B cell (primary cell): ENCODE measurements at regions not wholly inside any gene's neighbourhood (a gene's known extent, or its start where the extent isn't known, plus 50 kb on each side); places are given as distances from the start of the nearest gene placed in this dataset.

Experiments
- ATAC-seq: fragments of 200-7000 bp; cut with Tn5 transposase; one replicate; pipeline ENCODE4 v1.10.0; 2021; ENCODE audit warnings: low read depth, mild to moderate bottlenecking, moderate number of reproducible peaks, moderate library complexity
- CTCF ChIA-PET: fragments of 350-600 bp; sonication (Branson Sonifier 250); formaldehyde crosslinking; loops from one replicate; lab custom pipeline; 2021; ENCODE audit warnings: antibody characterized with exemption, inconsistent platforms; lab: Charles Lee
- POLR2A ChIA-PET: fragments of 350-600 bp; sonication (Branson Sonifier 250); formaldehyde crosslinking; loops from one replicate; lab custom pipeline; 2021; ENCODE audit warnings: antibody characterized with exemption; lab: Charles Lee
- DNase-seq: peaks from one replicate; pipeline ENCODE4 v3.0.0; 2013
- H2AFZ ChIP-seq: 2 replicates; pipeline ENCODE4 v1.6.1; 2012; ENCODE audit warnings: mild to moderate bottlenecking, low read depth, low read length; ENCODE audit not compliant: insufficient read depth, poor library complexity, severe bottlenecking
- H3K27ac ChIP-seq, 2 donors: 1 replicate in 1 of 2; 2 replicates in 1 of 2; pipeline ENCODE4 v1.5.1; 2012 to 2013; ENCODE audit warnings: low read length in 2 of 2, mild to moderate bottlenecking in 2 of 2, moderate library complexity in 1 of 2
- H3K27me3 ChIP-seq, 4 experiments: fragments of 200-600 bp in 1 of 4; sonication (generic) in 1 of 4; replicated peaks in 1 of 4; 1 replicate in 2 of 4; 2 replicates in 2 of 4; pipeline versions ENCODE4 v1.6.1 to v1.7.0; 2013 to 2016; ENCODE audit warnings: low read length in 3 of 4, mild to moderate bottlenecking in 2 of 4, mixed read lengths in 1 of 4, moderate library complexity in 1 of 4; ENCODE audit not compliant: insufficient read depth in 4 of 4, control insufficient read depth in 3 of 4; ENCODE audit errors: control extremely low read depth in 1 of 4
- H3K36me3 ChIP-seq, 2 experiments: replicated peaks in 1 of 2; 1 replicate in 1 of 2; 2 replicates in 1 of 2; pipeline versions ENCODE4 v1.6.1 to v1.7.1; 2013; ENCODE audit warnings: low read length in 1 of 2; ENCODE audit not compliant: insufficient read depth in 2 of 2, control insufficient read depth in 1 of 2; ENCODE audit errors: control extremely low read depth in 1 of 2, extremely low read depth in 1 of 2
- H3K4me1 ChIP-seq, 2 donors: fragments of 200-600 bp in 1 of 2; sonication (generic) in 1 of 2; 1 replicate in 1 of 2; 2 replicates in 1 of 2; pipeline versions ENCODE4 v1.5.1 to v1.6.1; 2013 to 2017; ENCODE audit warnings: low read length in 2 of 2; ENCODE audit not compliant: control insufficient read depth in 2 of 2, insufficient read depth in 2 of 2
- H3K4me2 ChIP-seq: replicated peaks from 2 replicates; pipeline ENCODE3; 2012; ENCODE audit warnings: mild to moderate bottlenecking, low read depth, low read length; ENCODE audit not compliant: poor library complexity, severe bottlenecking
- H3K4me3 ChIP-seq, 5 experiments: fragments of 200-600 bp in 1 of 5; sonication (generic) in 1 of 5; 1 replicate in 3 of 5; 2 replicates in 2 of 5; pipeline versions ENCODE4 v1.5.1 to v1.7.0; 2011 to 2016; ENCODE audit warnings: low read length in 4 of 5, mild to moderate bottlenecking in 4 of 5, low read depth in 2 of 5, control low read depth in 1 of 5, moderate library complexity in 1 of 5; ENCODE audit not compliant: insufficient read depth in 1 of 5; ENCODE audit errors: control extremely low read depth in 1 of 5, extremely low read depth in 1 of 5
- H3K79me2 ChIP-seq: fragments of 200-600 bp; sonication (generic); one replicate; pipeline ENCODE4 v1.6.0; 2016; ENCODE audit warnings: low read length; ENCODE audit not compliant: control insufficient read depth, insufficient read depth
- H3K9ac ChIP-seq: fragments of 200-600 bp; sonication (generic); 2 replicates; pipeline ENCODE4 v1.6.1; 2017; ENCODE audit warnings: mild to moderate bottlenecking, low read length, moderate library complexity
- H3K9me3 ChIP-seq, 3 donors: one replicate each; pipeline versions ENCODE4 v1.6.1 to v1.7.1; 2013; ENCODE audit warnings: low read length in 2 of 3; ENCODE audit not compliant: control insufficient read depth in 2 of 3, insufficient read depth in 1 of 3; ENCODE audit errors: control extremely low read depth in 1 of 3
- H4K20me1 ChIP-seq: 2 replicates; pipeline ENCODE4 v1.6.0; 2012; ENCODE audit warnings: mild to moderate bottlenecking, low read length; ENCODE audit not compliant: insufficient read depth, control insufficient read depth, poor library complexity, severe bottlenecking
- H3K27ac Mint-ChIP-seq: one replicate; pipeline ENCODE4 v1.8.0; 2021; ENCODE audit warnings: mixed read lengths
- H3K27me3 Mint-ChIP-seq: one replicate; pipeline ENCODE4 v1.8.0; 2021; ENCODE audit warnings: mixed read lengths
- H3K4me1 Mint-ChIP-seq: one replicate; pipeline ENCODE4 v1.8.0; 2021; ENCODE audit warnings: mixed read lengths
- H3K4me3 Mint-ChIP-seq: one replicate; pipeline ENCODE4 v1.8.0; 2021; ENCODE audit warnings: mixed read lengths
- H3K9me3 Mint-ChIP-seq: one replicate; pipeline ENCODE4 v1.8.0; 2022; ENCODE audit warnings: mixed read lengths; ENCODE audit not compliant: insufficient read depth
- CTCF ChIP-seq: fragments of 200-600 bp; IDR thresholded peaks from one replicate; pipeline ENCODE4 v1.8.0; 2022; ENCODE audit warnings: antibody characterized with exemption, mild to moderate bottlenecking
- EZH2 ChIP-seq: IDR thresholded peaks from 2 replicates; pipeline ENCODE4 v1.6.1; 2012; ENCODE audit warnings: borderline replicate concordance, low read depth, mild to moderate bottlenecking, moderate library complexity, low read length; ENCODE audit not compliant: insufficient read depth, poor library complexity, severe bottlenecking
- WGBS: methylation state at CpG from one replicate; pipeline ENCODE4 v1.1.5; 2013; ENCODE audit warnings: missing lambda C conversion rate; ENCODE audit not compliant: insufficient coverage; 5-methylcytosine and 5-hydroxymethylcytosine counted together
- intact Hi-C: fragments of 100-400 bp; cut with micrococcal nuclease; formaldehyde crosslinking; loops from one replicate; pipeline ENCODE4 v1.10.0; 2022

- Histone ChIP-seq H4K20me1 (no peaks in the 10 kb centered on the region), H3K4me1 (peaks cover 0 to 5% of the 10 kb centered on the region in 2 donors), H3K36me3 (no peaks in the 10 kb centered on the region), H3K79me2 (no peaks in the 10 kb centered on the region), H3K9ac (no peak overlapping the region), H3K27ac (no peak overlapping the region), H3K4me3 (no peak overlapping the region), H3K4me2 (no peak overlapping the region), H3K9me3 (no peaks in the 10 kb centered on the region), H3K27me3 (peaks cover 0 to 6% (median 2%) of the 10 kb centered on the region in 4 experiments), H2AFZ (no peak overlapping the region)
- H3K9me3 Mint-ChIP-seq: no peaks in the 10 kb centered on the region
- CTCF ChIA-PET: no interaction called here
- H3K4me1 Mint-ChIP-seq: peaks cover 4% of the 10 kb centered on the region
- TF ChIP-seq EZH2 (no peak), CTCF (no peak)
- intact Hi-C loops: no loop called here
- no peak overlapping the region for H3K27ac Mint-ChIP-seq
- POLR2A ChIA-PET: no interaction called here
- H3K4me3 Mint-ChIP-seq: no peak overlapping the region
- no peak for DNase-seq
- no peak for ATAC-seq
- H3K27me3 Mint-ChIP-seq: peaks cover 17% of the 10 kb centered on the region
Observed at GRCh38 chr3:102531686-102532085, 96.9 kb downstream of the ZPLD1 start.

GRCh38 chr3:102532901-102533300, 98.1 kb downstream of the ZPLD1 start:
- Histone ChIP-seq H3K4me2 (no peak overlapping the region), H2AFZ (no peak overlapping the region), H3K9ac (no peak overlapping the region), H3K36me3 (no peaks in the 10 kb centered on the region), H3K27ac (no peak overlapping the region), H3K27me3 (peaks cover 0 to 7% (median 3%) of the 10 kb centered on the region in 4 experiments), H3K79me2 (no peaks in the 10 kb centered on the region), H3K4me3 (no peak overlapping the region), H3K9me3 (no peaks in the 10 kb centered on the region), H3K4me1 (peaks cover 0 to 5% of the 10 kb centered on the region in 2 donors), H4K20me1 (no peaks in the 10 kb centered on the region)
- ChIA-PET POLR2A (no interaction called here), CTCF (interaction anchor here (9.6 kb wide), 1 partner anchor 303 kb away, joined by 253 read pairs; no protein-coding TSS in a partner anchor)
- no peak for TF ChIP-seq CTCF
- TF ChIP-seq EZH2: no peak
- H3K27ac Mint-ChIP-seq: no peak overlapping the region
- no peak overlapping the region for H3K4me3 Mint-ChIP-seq
- no peaks in the 10 kb centered on the region for H3K9me3 Mint-ChIP-seq
- peaks cover 22% of the 10 kb centered on the region for H3K27me3 Mint-ChIP-seq
- ATAC-seq (no peak), DNase-seq (no peak)
- WGBS: 60% methylated on average over 1 of the region's 3 CpGs
- H3K4me1 Mint-ChIP-seq: peaks cover 5% of the 10 kb centered on the region
- intact Hi-C loops: no loop called here
